SK-N-SH treated with all-trans-retinoic acid at 6 μM for 48 hours (cell line): ENCODE measurements at regions not wholly inside any gene's neighbourhood (a gene's known extent, or its start where the extent isn't known, plus 50 kb on each side); places are given as distances from the start of the nearest gene placed in this dataset.

Experiments used
- ATAC-seq: fragments of 200-7000 bp; cut with Tn5 transposase; 3 replicates; pipeline ENCODE4 v1.9.1; 2020; ENCODE audit warnings: mild to moderate bottlenecking, moderate library complexity
- BACH2 ChIP-seq: fragments of 250-450 bp; sonication (Bioruptor Pico); IDR thresholded peaks from 2 replicates; pipeline ENCODE4 v1.9.0; 2021; ENCODE audit warnings: mild to moderate bottlenecking, borderline replicate concordance
- CREB5 ChIP-seq: fragments of 250-450 bp; sonication (Bioruptor Pico); IDR thresholded peaks from 2 replicates; pipeline ENCODE4 v1.5.1; 2020; ENCODE audit warnings: low read depth, mild to moderate bottlenecking, moderate library complexity
- CSDC2 ChIP-seq: fragments of 250-450 bp; sonication (Bioruptor Pico); IDR thresholded peaks from 2 replicates; pipeline ENCODE4 v1.5.0; 2020; ENCODE audit warnings: mild to moderate bottlenecking, moderate library complexity
- CSRNP3 ChIP-seq: fragments of 250-450 bp; sonication (Bioruptor Pico); IDR thresholded peaks from 2 replicates; pipeline ENCODE4 v1.5.1; 2021; ENCODE audit warnings: mild to moderate bottlenecking, moderate library complexity
- ESRRG ChIP-seq: fragments of 250-450 bp; sonication (Bioruptor Pico); IDR thresholded peaks from 2 replicates; pipeline ENCODE4 v1.6.1; 2021; ENCODE audit warnings: mild to moderate bottlenecking
- GLIS3 ChIP-seq: fragments of 250-450 bp; sonication (Bioruptor Pico); IDR thresholded peaks from 2 replicates; pipeline ENCODE4 v1.5.0; 2020; ENCODE audit warnings: mild to moderate bottlenecking, moderate library complexity
- ISL1 ChIP-seq: fragments of 250-450 bp; sonication (Bioruptor Pico); IDR thresholded peaks from 2 replicates; pipeline ENCODE4 v2.1.2; 2022; ENCODE audit warnings: mild to moderate bottlenecking, moderate library complexity
- OSR1 ChIP-seq: fragments of 250-450 bp; sonication (Bioruptor Pico); IDR thresholded peaks from 2 replicates; pipeline ENCODE4 v1.8.0; 2022; ENCODE audit warnings: moderate library complexity, mild to moderate bottlenecking, inconsistent platforms
- PATZ1 ChIP-seq: fragments of 250-450 bp; sonication (Bioruptor Pico); IDR thresholded peaks from 2 replicates; pipeline ENCODE4 v1.8.0; 2020; ENCODE audit warnings: mild to moderate bottlenecking, moderate library complexity, borderline replicate concordance
- POU6F1 ChIP-seq: fragments of 250-450 bp; sonication (Bioruptor Pico); IDR thresholded peaks from 2 replicates; pipeline ENCODE4 v1.8.0; 2021; ENCODE audit warnings: low read depth, mild to moderate bottlenecking, moderate library complexity, borderline replicate concordance
- PPARA ChIP-seq: fragments of 250-450 bp; sonication (Bioruptor Pico); IDR thresholded peaks from 2 replicates; pipeline ENCODE4 v1.5.0; 2020; ENCODE audit warnings: mild to moderate bottlenecking, borderline replicate concordance
- RARB ChIP-seq: fragments of 250-450 bp; sonication (Bioruptor Pico); IDR thresholded peaks from 2 replicates; pipeline ENCODE4 v1.8.0; 2021; ENCODE audit warnings: mild to moderate bottlenecking, moderate library complexity
- TCF4 ChIP-seq: fragments of 250-450 bp; sonication (Bioruptor Pico); IDR thresholded peaks from 2 replicates; pipeline ENCODE4 v1.8.0; 2021; ENCODE audit warnings: mild to moderate bottlenecking, moderate library complexity, borderline replicate concordance
- TOX ChIP-seq: fragments of 250-450 bp; sonication (Bioruptor Pico); IDR thresholded peaks from 2 replicates; pipeline ENCODE4 v1.8.0; 2021; ENCODE audit warnings: mild to moderate bottlenecking, moderate library complexity, borderline replicate concordance
- TSHZ2 ChIP-seq: fragments of 250-450 bp; sonication (Bioruptor Pico); IDR thresholded peaks from 2 replicates; pipeline ENCODE4 v1.5.0; 2020; ENCODE audit warnings: mild to moderate bottlenecking, moderate library complexity
- ZC3H10 ChIP-seq: fragments of 250-450 bp; sonication (Bioruptor Pico); IDR thresholded peaks from 2 replicates; pipeline ENCODE4 v1.5.1; 2021; ENCODE audit warnings: mild to moderate bottlenecking, moderate library complexity
- ZFP3 ChIP-seq: fragments of 250-450 bp; sonication (Bioruptor Pico); IDR thresholded peaks from 2 replicates; pipeline ENCODE4 v1.5.0; 2020; ENCODE audit warnings: mild to moderate bottlenecking, moderate library complexity
- ZFP30 ChIP-seq: fragments of 450-650 bp; formaldehyde crosslinking; IDR thresholded peaks from 2 replicates; pipeline ENCODE4 v1.5.0; 2022; ENCODE audit warnings: mild to moderate bottlenecking, moderate library complexity
- ZNF565 ChIP-seq: fragments of 450-650 bp; formaldehyde crosslinking; conservative IDR thresholded peaks from 2 replicates; pipeline ENCODE4 v1.5.0; 2020; ENCODE audit warnings: low read depth, mild to moderate bottlenecking, moderate library complexity
- ZNF8 ChIP-seq: fragments of 450-650 bp; formaldehyde crosslinking; IDR thresholded peaks from 2 replicates; pipeline ENCODE4 v1.5.0; 2020; ENCODE audit warnings: mild to moderate bottlenecking, moderate library complexity

- ATAC-seq, result no peak
- TF ChIP-seq RARB (CRISPR knock-in tag) (no peak), ZNF8 (CRISPR knock-in tag) (no peak)
These were observed 96.9 kb upstream of the ANO1 start for GRCh38 chr11:69981119-69981784.

GRCh38 chr11:69982690-69983570 is 95.2 kb upstream of the ANO1 start:
- ATAC-seq, result no peak
- TF ChIP-seq ISL1 (CRISPR knock-in tag) (no peak), ZFP3 (CRISPR knock-in tag) (no peak), CREB5 (CRISPR knock-in tag) (no peak), CSDC2 (CRISPR knock-in tag) (no peak), TSHZ2 (CRISPR knock-in tag) (no peak), GLIS3 (no peak), TCF4 (CRISPR knock-in tag) (no peak), PATZ1 (CRISPR knock-in tag) (no peak), ZNF565 (no peak), ZFP30 (CRISPR knock-in tag) (no peak), BACH2 (CRISPR knock-in tag) (no peak), OSR1 (no peak), ESRRG (no peak), PPARA (CRISPR knock-in tag) (no peak), POU6F1 (CRISPR knock-in tag) (no peak), RARB (CRISPR knock-in tag) (no peak)

- TF ChIP-seq PATZ1 (CRISPR knock-in tag), result no peak
- TF ChIP-seq ZC3H10, result no peak
- no peak for TF ChIP-seq ZFP30 (CRISPR knock-in tag)
- no peak for TF ChIP-seq ZNF565
- TF ChIP-seq POU6F1 (CRISPR knock-in tag), result no peak
- no peak for TF ChIP-seq PPARA (CRISPR knock-in tag)
- TF ChIP-seq BACH2 (CRISPR knock-in tag), result no peak
- no peak for TF ChIP-seq TOX
- TF ChIP-seq CSRNP3 (CRISPR knock-in tag), result no peak
- TF ChIP-seq ISL1 (CRISPR knock-in tag), result no peak
- no peak for ATAC-seq
These were observed 94.6 kb upstream of the ANO1 start for GRCh38 chr11:69983571-69983877.
